AG10803 (cell line): ENCODE measurements at regions not wholly inside any gene's neighbourhood (a gene's known extent, or its start where the extent isn't known, plus 50 kb on each side); places are given as distances from the start of the nearest gene placed in this dataset.

Experiments
- DNase-seq: peaks from one replicate; pipeline ENCODE4 v3.0.0; 2010; ENCODE audit warnings: low read depth
- H3K4me3 ChIP-seq: 2 replicates; pipeline ENCODE4 v1.5.1; 2011; ENCODE audit warnings: mild to moderate bottlenecking, low read length, control low read depth
- TF ChIP-seq, protein P1 (sequence below): conservative IDR thresholded peaks from 2 replicates; pipeline ENCODE4 v1.5.1; 2011; ENCODE audit warnings: mild to moderate bottlenecking, low read length, control low read depth, inconsistent platforms

DNA sequence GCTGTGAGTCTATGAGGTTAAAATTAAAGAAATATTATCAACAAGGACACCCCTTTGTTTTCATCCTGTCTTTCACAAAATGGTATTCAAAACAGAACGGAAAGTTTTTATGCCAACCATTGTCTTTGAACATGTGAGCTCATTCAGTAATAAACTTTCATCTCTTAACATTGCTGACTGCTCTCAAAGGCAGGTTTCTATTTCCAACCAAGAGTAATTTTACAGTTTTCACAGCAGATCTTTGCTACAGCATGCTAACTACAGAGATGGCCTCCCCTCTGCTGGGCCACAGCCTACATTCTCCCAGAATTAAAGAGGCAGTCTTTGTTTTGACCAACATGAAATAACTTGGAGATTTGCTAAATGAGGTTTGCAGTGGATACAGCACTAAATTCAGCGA lies 101.5 kb downstream of the DMRT2 start:
- TF ChIP-seq, protein P1, sequence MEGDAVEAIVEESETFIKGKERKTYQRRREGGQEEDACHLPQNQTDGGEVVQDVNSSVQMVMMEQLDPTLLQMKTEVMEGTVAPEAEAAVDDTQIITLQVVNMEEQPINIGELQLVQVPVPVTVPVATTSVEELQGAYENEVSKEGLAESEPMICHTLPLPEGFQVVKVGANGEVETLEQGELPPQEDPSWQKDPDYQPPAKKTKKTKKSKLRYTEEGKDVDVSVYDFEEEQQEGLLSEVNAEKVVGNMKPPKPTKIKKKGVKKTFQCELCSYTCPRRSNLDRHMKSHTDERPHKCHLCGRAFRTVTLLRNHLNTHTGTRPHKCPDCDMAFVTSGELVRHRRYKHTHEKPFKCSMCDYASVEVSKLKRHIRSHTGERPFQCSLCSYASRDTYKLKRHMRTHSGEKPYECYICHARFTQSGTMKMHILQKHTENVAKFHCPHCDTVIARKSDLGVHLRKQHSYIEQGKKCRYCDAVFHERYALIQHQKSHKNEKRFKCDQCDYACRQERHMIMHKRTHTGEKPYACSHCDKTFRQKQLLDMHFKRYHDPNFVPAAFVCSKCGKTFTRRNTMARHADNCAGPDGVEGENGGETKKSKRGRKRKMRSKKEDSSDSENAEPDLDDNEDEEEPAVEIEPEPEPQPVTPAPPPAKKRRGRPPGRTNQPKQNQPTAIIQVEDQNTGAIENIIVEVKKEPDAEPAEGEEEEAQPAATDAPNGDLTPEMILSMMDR, result no peak
- H3K4me3 ChIP-seq, result no peak overlapping the region
- no peak for DNase-seq

DNA sequence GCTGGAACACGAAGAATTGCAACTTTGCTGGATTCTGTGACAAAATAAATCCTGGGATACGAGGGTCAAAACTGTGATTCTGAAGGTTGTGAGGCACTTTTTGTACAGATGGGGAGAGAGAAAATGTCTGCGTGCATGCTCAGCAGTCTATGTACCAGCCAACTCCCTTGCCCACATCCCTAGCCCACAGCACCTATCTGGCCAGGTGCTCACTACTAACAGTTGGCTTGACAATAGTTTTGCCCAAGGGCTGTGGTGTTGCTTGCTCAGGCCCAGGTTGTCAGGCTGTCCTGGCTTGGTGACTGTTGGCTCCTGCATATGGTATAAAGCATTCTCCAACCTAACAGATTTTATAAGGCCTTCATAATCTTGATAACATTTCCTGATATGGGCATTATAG lies 102.0 kb downstream of the DMRT2 start:
- TF ChIP-seq, protein P1, result no peak
- H3K4me3 ChIP-seq, result no peak overlapping the region
- no peak for DNase-seq

DNA sequence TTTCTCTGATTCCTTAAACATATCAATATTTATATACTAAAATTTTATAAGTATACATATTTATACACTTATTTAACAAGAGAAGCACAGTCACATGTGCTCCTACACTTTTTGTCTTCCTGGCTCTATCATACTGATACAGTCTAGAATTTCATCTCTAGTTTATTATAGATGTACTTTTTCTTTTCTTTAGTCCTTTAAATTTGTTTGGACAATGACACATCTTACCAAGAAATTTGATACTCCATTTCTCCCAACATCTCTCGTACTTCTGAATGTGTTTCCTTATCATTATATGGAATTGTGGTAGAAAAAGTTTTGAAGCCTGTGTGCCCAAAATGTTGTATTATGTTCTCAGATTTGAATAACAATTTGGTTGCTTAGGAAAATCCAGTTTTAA lies 104.6 kb downstream of the DMRT2 start:
- H3K4me3 ChIP-seq, result no peak overlapping the region
- DNase-seq, result no peak
- TF ChIP-seq, protein P1, result no peak

DNA sequence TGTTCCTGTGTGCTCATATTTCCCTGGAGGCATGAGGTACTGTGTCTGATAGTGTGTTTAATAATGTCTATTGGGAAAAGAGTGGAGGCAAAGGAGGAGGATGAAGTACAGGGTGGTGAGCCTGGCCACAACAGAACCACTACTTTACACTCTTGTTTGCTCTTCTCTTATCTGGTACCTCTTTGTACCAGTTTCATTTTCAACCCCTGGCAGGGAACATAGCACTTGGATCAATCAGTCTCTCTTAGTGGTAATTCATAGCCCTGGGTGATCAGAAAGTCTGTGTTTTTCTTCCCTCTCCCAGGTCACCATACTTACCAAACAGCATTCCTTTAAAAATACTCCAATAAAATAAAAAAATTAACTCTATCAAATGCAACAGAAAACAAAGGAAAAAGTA lies 105.4 kb downstream of the DMRT2 start:
- no peak overlapping the region for H3K4me3 ChIP-seq
- no peak for DNase-seq
- TF ChIP-seq, protein P1, result no peak

DNA sequence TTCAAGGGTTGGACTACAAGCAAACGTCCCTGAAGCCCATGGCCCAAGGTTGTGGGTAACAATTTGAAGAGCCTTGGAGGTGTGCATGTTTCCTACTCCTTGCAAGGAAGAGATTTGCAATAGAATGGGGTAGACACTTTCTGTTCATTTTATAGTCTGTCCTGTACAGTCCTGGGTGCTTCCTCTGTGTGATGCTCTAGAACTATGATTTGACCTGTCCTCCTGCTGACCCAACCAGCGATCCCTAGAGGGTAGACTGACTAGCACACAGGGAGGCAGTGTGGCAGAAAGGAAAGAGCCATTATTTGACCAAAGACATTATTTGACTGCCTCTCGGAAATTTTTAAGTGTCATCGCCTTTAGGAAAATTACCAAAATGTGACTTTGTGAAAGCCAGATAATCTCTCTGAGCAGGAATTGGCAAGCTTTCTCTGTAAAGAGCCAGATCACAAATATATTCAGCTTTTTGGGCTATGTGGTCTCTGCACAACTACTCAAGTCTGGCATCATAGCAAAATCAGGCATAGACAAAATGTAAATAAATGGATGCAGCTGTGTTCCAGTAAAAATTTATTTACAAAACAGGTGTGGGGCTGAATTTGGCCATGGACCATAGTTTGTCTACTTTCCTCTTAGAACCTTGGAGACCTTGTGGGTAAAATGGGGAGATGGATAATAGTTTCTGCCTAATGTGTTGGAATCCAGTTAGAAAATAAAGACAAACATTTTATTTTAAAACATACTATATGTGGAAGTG lies 106.8 kb downstream of the DMRT2 start:
- no peak for DNase-seq
- TF ChIP-seq, protein P1, result no peak
- H3K4me3 ChIP-seq, result no peak overlapping the region

DNA sequence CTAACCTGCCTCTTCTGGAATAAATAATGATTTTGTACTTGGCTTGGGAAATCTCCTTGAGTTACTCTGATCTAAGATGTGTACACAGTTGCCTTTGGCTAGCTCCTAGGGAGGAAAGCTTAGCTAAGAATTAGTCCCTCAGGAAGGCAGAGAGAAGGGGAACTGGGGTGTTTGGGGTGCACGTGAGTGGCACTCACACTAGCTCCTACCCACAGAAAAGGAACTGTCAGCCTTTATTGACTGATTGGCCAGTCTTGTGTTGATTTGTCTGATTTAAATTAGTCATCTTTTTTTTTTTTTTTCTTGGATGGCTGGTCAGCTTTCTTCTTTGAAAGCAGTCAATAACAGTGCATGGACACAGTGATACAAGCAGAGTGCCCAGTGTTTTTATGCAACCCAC lies 107.7 kb downstream of the DMRT2 start:
- H3K4me3 ChIP-seq, result no peak overlapping the region
- TF ChIP-seq, protein P1, result no peak
- DNase-seq, result no peak

DNA sequence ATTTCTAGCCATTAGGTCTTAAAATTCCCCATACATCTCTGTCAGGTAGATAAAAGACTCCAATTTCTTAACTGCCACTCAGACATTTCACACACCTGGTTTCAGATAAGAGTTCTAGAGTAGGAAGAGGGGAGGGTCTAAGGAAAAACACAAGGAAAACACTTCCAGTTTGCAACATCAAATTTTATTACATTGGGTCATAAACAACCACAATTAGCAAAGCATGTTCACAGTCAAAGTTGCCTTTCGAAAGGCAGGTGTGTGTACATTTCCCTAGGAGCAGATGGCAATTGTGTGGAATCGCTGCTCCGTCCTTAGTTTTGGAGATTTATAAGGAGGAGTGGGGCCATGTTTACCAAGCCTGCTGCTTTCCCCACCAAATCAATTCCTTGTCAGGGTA lies 120.8 kb downstream of the DMRT2 start:
- no peak overlapping the region for H3K4me3 ChIP-seq
- TF ChIP-seq, protein P1, result no peak
- DNase-seq, result no peak
